ENCODE measurements at regions not wholly inside any gene's neighbourhood (a gene's known extent, or its start where the extent isn't known, plus 50 kb on each side); places are given as distances from the start of the nearest gene placed in this dataset.

DNA sequence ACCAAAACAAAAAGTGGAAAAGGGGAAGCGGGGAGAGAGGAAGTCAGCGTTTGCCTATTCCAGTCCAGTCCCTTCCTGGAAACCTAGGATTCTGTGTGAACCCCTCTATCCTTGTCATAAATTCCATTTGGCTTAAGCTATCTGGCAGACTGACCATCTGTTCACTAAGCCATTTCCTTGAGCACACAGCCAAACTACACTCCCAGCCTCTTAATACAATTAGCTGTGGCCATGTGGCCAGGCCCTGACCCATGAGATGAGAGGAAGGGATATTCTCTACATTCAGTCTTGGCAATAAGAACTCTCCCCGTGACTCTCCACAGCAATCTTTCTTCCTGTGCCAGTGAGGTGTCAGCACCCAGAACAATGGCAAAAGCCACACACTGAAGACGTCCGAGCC is 424.8 kb downstream of the TLE1 start:
- no CpG with 5 or more reads among the region's 5 CpGs for WGBS (ENCODE audit: extremely low coverage, insufficient read length, low lambda C conversion rate)

More for the DNA sequence above, 424.8 kb downstream of the TLE1 start:
- H3K79me1 ChIP-seq (ENCODE audit: insufficient read depth, low read depth, low read length, poor library complexity, severe bottlenecking), result no peaks in the 10 kb centered on the region
- no peak overlapping the region for H2BK20ac ChIP-seq (ENCODE audit: low read depth, low read length, poor library complexity, severe bottlenecking)
- no peaks in the 10 kb centered on the region for H3K23me2 ChIP-seq (ENCODE audit: insufficient read length, low read depth, low read length, poor library complexity, severe bottlenecking)
- no peak overlapping the region for H2BK5ac ChIP-seq (ENCODE audit: insufficient read length, low read length)
- H2BK120ac ChIP-seq (ENCODE audit: low read depth, low read length, poor library complexity, severe bottlenecking), result no peak overlapping the region
- TF ChIP-seq, protein P1, sequence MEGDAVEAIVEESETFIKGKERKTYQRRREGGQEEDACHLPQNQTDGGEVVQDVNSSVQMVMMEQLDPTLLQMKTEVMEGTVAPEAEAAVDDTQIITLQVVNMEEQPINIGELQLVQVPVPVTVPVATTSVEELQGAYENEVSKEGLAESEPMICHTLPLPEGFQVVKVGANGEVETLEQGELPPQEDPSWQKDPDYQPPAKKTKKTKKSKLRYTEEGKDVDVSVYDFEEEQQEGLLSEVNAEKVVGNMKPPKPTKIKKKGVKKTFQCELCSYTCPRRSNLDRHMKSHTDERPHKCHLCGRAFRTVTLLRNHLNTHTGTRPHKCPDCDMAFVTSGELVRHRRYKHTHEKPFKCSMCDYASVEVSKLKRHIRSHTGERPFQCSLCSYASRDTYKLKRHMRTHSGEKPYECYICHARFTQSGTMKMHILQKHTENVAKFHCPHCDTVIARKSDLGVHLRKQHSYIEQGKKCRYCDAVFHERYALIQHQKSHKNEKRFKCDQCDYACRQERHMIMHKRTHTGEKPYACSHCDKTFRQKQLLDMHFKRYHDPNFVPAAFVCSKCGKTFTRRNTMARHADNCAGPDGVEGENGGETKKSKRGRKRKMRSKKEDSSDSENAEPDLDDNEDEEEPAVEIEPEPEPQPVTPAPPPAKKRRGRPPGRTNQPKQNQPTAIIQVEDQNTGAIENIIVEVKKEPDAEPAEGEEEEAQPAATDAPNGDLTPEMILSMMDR (conservative IDR thresholded peaks at IDR 0.05), result no peak
- DNase-seq, result no peak
- Mint-ChIP-seq H3K27me3 (ENCODE audit: low read depth) (no peaks in the 10 kb centered on the region), H3K4me1 (no peaks in the 10 kb centered on the region), H3K27ac (no peak overlapping the region; a peak in 1 of 7 replicates), H3K36me3 (ENCODE audit: insufficient read depth in 1 of 3, low read depth in 3 of 3) (peaks cover 0 to 8% (median 4%) of the 10 kb centered on the region in 3 experiments; a peak in 4 of 7 replicates), H3K9me3 (peaks cover 19 to 20% of the 10 kb centered on the region in 2 experiments), H3K4me3 (no peak overlapping the region)
- no peaks in the 10 kb centered on the region for H3K27me3 ChIP-seq (ENCODE audit: insufficient read depth, low read length)
- H2BK12ac ChIP-seq (ENCODE audit: insufficient read length, low read depth, low read length), result no peak overlapping the region
- no peak overlapping the region for H2BK15ac ChIP-seq (ENCODE audit: low read depth, low read length)
- H3K14ac ChIP-seq (ENCODE audit: insufficient read depth, low read length), result no peak overlapping the region
- no peaks in the 10 kb centered on the region for H3K9me3 ChIP-seq (ENCODE audit: control insufficient read depth, low read depth, low read length)
- H2AK5ac ChIP-seq (ENCODE audit: insufficient read length, low read length), result no peak overlapping the region
- H3K18ac ChIP-seq (ENCODE audit: insufficient read length, low read depth, low read length), result no peak overlapping the region
- H4K8ac ChIP-seq (replicated peaks; ENCODE audit: insufficient read length, low read depth, low read length), result no peak overlapping the region
- no peaks in the 10 kb centered on the region for H4K20me1 ChIP-seq (ENCODE audit: control insufficient read depth, insufficient read depth, insufficient read length)
- no peak overlapping the region for H4K5ac ChIP-seq (ENCODE audit: insufficient read length, low read depth, low read length)
- H3K23ac ChIP-seq (ENCODE audit: insufficient read length, low read depth, low read length), result no peak overlapping the region
- no peak overlapping the region for H3T11ph ChIP-seq (ENCODE audit: low read length)
- no peak overlapping the region for H2AFZ ChIP-seq (ENCODE audit: low read length)
- no peak overlapping the region for H3K9ac ChIP-seq (ENCODE audit: extremely low read depth, insufficient read length, low read length)
- no peaks in the 10 kb centered on the region for H3K4me1 ChIP-seq (ENCODE audit: insufficient read depth, low read length)
- H3K4me2 ChIP-seq (ENCODE audit: insufficient read depth, insufficient read length, low read length), result no peak overlapping the region
- no peak overlapping the region for H4K91ac ChIP-seq (ENCODE audit: insufficient read length, low read depth, low read length)
- H3K27ac ChIP-seq (ENCODE audit: insufficient read length, low read depth, low read length), result no peak overlapping the region
- H3K79me2 ChIP-seq (ENCODE audit: insufficient read depth, low read length), result no peaks in the 10 kb centered on the region
- H3K56ac ChIP-seq (ENCODE audit: insufficient read length, low read depth, low read length), result no peak overlapping the region
- H3K4ac ChIP-seq (ENCODE audit: low read depth, low read length), result no peak overlapping the region

All from H9 (cell line).